ENCODE measurements at regions not wholly inside any gene's neighbourhood (a gene's known extent, or its start where the extent isn't known, plus 50 kb on each side); places are given as distances from the start of the nearest gene placed in this dataset.

DNA sequence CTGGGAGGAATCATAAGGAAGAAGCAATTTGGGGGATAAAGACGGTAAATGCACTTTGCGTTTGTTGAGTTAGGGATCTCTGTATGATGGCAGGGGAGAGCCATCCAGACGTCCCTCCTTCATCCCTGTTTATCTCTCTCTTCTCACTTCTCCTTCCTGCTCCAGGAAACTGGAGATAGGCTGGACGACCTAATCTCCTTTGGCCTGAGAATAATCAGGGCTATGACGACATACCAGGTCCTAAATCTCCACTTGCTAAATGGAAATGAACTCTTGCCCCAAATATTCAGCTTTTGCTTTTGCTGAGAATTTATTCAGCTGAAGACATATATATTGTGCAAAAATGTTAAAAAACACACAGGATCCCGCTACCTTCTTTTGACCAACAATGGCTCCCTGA, 182.9 kb upstream of the INHBA start:
- TF ChIP-seq, protein P1, sequence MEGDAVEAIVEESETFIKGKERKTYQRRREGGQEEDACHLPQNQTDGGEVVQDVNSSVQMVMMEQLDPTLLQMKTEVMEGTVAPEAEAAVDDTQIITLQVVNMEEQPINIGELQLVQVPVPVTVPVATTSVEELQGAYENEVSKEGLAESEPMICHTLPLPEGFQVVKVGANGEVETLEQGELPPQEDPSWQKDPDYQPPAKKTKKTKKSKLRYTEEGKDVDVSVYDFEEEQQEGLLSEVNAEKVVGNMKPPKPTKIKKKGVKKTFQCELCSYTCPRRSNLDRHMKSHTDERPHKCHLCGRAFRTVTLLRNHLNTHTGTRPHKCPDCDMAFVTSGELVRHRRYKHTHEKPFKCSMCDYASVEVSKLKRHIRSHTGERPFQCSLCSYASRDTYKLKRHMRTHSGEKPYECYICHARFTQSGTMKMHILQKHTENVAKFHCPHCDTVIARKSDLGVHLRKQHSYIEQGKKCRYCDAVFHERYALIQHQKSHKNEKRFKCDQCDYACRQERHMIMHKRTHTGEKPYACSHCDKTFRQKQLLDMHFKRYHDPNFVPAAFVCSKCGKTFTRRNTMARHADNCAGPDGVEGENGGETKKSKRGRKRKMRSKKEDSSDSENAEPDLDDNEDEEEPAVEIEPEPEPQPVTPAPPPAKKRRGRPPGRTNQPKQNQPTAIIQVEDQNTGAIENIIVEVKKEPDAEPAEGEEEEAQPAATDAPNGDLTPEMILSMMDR (conservative IDR thresholded peaks at IDR 0.05 in 1 of 2, IDR thresholded peaks at IDR 0.05 in 1 of 2; ENCODE audit: low read depth in 1 of 2, low read length in 2 of 2), result no peak
- no peak for TF ChIP-seq EZH2 (IDR thresholded peaks at IDR 0.05; ENCODE audit: low read length, missing control alignments)

Data from fibroblast of lung (primary cell).